GM11168 (cell line): ENCODE measurements at regions not wholly inside any gene's neighbourhood (a gene's known extent, or its start where the extent isn't known, plus 50 kb on each side); places are given as distances from the start of the nearest gene placed in this dataset.

Experiments
- in situ Hi-C: fragments of 300-500 bp; cut with MboI; formaldehyde crosslinking; loops from one replicate; pipeline ENCODE4 v1.12.0; 2022; ENCODE audit warnings: low sequenced_read_pairs; ENCODE audit not compliant: unreplicated experiment

DNA sequence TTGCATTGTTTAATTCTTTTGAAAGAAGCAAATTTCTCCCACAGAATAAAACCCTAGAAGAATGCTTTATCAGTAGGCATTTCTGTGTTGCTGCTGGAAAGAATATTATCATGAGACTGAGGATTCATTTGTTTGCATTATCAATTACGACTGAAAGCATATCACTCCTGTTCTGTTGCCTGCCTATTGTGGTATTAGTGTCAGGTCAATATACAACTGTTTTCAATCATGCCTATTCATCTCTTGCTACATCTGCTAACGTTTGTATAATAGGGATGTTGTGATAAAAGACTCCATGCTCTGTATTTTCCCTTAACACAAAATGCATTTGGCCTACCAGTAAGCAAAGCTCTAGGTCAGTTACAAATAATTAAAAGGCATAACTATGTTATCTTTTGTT lies 221.5 kb downstream of the PTPRC start:
- in situ Hi-C loops = no loop called here

DNA sequence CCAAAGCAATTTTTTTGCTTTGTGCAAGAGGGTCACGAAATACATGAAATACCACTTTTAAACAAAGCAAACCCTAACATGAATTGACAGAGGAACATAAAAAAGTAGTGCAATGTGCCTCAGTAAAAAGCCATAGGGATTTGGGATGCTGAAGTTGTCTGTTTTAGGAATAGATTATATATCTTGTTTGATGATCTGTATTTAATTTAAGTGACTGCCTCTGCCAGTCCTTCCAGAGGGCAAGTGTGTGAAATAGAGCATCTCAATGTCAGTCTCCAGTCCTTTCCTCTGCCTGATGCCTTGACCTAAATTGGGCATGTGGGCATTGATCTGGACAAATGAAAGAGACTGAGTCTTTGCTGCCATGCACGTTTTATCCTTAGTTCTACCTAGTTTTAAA lies 222.8 kb downstream of the PTPRC start:
- in situ Hi-C loops = no loop called here

DNA sequence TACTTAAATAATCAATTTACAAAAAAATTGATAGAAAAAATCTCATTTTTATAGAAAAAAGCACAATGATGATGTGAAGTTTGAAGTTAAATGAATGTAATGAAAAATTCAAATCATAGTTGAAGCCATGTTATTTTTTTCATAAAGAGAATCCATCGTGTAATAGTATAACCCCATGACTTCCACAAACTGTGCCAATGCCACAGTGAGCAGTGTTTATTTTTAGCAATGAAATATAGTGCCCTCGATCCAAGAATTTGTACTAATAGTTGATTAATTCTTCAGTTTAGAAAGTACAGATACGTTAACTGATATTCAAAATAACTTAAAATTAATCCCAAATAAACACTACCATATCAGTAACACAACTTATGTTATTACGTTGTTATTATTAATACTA lies 225.9 kb downstream of the PTPRC start:
- in situ Hi-C loops = no loop called here

DNA sequence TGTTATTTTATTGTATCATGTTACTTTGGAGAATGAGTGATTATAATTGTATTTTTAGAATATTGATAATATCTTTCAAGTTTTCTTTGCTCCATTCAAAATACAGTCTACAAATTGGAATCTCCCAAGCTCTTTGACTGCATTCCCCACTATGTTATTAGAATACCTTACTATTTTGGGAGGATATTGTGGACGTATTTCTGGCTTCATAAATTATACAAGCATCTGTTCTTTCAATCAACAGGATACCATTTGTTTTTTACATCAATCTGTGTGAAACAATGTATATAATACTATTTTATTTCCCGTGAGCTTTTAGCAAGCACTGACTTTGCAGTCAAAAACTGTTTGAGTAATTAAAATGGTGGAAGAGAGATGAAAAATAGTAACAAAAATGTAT lies 226.5 kb downstream of the PTPRC start:
- in situ Hi-C loops = no loop called here

DNA sequence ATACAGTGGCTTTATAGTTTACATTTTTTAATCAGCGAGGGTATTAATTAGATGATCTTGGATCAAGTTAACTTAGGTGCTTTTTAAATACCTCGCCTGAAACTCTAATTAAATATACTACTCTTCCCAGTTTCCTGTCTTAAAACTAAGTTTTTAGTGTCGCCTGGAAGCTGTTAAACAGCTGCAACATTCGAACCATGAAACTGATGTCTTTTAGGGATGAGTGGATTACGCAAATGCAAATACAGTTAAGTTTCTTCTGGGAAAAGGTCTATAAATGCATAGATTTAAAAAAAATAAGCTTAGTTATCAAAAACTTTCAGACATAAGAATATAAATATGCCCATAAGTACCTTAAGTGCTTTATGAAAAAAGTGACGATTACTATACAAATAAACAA lies 228.3 kb downstream of the PTPRC start:
- in situ Hi-C loops = no loop called here

DNA sequence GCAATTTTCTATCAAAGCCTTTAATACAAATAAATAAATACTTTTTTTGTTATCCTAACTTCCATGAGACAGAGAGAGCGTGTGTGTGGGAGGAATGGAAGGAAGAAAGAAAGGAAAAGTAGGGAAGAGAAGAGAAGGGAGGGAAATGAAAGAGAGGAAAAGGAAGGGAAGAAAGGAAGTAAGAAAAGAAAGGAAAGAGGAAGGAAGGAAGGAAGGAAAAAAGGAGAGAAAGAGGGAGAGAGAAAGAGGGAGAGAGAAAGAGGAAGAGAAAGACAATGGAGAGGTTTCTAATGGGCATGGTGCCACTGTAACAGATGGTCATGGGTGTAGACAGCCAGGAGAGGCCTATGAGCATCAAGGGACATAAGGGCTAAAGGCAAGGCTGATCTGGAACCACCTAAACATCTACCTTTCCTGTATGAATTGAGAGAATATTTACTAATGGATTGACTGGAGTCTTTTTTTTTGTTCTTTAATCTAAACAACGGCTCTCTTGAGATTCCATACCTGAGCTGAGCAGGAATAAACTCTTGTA lies 234.9 kb downstream of the PTPRC start:
- in situ Hi-C loops = no loop called here

DNA sequence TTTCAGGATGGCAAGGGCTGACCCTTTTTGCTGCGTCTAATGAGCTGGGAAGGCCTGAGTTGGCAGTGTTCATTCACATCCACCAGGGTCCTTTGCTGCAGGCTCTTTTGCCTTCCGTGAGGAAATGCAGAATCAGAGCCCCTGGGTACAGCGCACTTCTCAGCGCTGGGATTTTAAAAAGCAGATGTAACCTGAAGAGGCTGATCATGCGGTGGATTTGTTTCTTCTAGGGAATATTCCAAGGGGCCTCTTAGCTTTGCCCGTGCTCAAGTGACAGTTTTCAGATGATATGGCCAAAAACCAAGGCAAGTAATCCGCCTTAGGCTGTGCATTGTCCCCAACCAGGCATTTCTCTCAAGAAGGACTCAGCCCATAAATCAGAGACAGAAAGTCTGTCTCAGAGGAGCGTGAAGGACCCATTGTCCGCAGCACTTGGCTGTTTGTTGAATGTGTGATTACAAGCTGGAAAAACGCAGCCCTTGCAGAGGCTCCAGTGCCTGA lies 237.6 kb downstream of the PTPRC start:
- in situ Hi-C loops = no loop called here

DNA sequence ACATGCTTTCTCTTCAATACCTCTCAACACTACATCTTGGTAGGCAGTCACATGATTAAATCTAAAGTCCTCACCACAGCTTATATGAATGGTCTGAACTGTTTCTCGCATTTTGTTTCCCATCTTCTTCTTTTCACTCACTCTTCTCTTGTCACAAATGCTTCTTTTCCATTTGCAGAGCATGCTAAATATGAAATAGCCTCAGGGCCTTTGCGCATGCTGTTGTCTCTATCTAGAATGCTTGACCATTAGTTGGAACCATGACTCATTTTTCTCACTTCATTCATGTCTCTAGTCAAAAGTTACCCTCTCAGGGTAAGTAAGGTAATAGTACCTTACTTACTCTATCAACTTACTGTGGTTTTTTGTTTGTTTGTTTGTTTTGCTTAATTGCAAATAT lies 239.7 kb downstream of the PTPRC start:
- in situ Hi-C loops = no loop called here

DNA sequence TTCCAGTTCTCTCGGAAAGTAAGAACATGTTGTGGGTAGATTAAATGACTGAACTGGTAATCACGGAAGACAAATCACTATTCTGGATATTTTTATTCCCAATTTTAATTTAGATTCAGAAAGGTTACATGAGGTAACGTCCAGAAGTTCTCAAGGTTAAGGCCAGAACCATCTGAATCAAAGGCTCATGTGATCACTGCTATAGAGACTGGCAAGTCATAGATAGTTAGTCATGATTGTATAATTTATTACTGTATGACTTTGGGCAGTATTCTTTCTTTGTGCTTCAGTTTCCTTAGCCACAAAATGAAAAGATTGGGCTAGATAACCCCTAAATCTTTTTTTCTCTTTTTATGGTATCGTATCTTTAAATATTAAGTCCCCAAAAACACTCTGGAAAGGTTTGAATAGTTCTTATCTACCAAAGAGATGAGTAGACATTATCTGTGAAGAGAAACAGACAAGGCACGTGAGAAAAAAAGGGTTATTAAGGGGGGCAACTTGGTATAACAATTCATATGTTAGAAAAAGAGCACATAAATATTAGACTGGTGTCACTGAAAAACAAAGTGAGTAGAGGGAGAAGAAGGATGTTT lies 241.0 kb downstream of the PTPRC start:
- in situ Hi-C loops = no loop called here

DNA sequence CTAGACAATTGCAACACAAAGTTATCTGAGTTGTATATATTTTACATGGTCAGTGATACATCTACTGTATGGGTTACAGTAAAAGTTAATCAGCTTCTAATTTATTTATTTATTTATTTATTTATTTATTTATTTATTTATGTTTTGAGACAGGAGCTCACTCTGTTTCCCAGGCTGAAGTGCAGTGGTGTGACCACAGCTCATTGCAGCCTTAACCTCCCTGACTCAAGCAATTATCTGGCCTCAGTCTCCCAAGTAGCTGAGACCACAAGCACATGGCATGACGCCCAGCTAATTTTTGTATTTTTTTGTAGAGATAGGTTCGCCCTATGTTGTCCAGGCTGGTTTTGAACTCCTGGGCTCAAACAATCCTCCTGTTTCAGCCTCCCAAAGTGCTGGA lies 241.6 kb downstream of the PTPRC start:
- in situ Hi-C loops = no loop called here

DNA sequence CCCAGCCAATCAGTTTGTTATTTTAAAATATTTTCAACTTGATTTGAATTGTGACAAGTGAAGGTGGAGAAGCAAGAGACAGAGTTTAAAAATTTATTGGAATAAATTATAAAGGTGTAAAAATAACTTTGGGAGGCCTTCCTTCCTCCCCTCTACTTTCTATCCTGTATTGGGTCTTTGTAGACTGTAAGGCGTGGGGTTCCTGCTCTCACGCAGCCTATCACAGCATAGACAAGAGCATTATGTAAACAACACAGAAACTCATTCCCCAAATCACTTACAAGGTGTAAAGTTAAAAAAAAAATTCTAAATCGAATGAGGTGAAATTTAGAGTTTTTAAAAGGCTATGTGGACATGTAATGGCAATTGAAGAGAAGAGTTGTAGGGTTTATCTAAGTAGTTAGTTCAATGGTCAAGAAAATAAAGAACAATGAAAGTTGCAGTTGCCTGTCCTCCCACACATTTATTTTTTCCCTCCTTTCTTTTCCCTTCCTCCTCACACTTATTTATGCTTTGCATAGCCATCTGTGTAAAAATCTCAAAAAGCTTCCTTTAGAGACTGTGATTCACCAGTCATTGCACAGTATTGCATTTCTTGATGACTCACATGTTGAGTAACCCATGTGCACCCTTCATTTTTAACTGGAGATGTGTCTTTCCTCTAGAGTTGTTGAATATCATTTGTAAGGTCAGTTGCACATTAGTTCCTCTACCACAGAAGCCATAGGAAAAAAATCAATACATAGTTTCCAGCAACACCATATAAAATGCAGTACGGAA lies 242.2 kb downstream of the PTPRC start:
- in situ Hi-C loops = no loop called here

DNA sequence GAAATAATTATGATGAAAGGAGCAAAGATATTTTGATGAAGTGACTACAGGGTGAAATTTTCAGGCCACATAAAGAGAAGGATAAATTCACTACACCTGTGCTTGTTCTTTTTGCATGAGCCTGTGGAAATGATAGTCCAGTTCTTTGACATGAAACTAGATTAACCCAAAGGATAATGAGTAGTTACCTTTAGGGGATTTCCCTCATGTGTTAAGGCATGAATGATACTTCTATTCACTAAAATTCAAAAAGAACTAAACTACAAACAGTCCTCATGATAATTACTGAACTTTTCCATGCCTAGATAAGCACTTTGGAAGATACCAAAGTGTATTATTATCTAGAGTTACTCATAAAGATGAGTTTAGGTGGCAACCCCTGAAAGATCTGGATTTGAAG lies 244.3 kb downstream of the PTPRC start:
- in situ Hi-C loops = no loop called here

DNA sequence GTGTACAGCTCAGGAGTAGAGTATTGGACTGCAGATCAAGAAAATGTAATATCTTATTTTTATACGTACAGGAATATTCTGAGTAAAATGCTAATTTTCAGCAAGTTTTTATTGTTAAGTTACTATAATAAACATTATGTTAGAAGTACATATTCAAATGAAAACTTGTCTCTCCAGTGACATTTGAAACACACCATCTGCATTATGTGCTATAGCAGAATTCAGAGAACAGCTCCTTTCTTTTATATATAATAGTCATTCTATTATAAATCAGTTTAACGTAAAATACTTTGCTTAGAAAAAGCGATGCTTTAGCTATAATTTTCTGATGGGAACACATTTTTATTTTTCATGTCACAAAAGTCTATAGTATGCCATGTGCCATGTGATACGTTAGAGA lies 249.0 kb downstream of the PTPRC start:
- in situ Hi-C loops = no loop called here

DNA sequence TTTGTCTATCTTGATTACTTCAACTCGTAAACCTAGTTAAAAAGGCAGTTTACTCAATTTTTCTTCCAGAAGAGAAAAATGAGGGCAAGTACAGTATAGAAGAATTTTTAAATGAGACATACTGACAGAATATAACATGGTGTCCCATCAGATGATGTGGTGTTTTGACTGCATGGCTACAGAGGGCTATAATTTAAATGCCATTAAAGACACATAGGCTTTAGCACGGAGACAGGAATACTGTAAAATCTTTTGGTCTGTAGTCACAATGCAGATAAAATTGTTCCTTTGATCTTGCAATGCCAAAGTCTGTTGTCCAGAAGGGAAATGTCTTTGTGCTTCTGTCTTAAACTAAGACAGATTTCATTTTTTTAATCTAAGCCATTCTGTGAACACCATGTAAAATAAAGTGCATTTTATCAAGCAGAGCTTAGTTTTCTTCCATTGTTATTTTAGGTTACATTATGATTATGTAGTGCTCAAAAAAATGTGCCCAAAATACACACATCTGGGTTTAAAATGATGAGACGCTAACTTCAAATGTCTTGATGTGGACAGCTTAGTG lies 249.6 kb downstream of the PTPRC start:
- in situ Hi-C loops = no loop called here

DNA sequence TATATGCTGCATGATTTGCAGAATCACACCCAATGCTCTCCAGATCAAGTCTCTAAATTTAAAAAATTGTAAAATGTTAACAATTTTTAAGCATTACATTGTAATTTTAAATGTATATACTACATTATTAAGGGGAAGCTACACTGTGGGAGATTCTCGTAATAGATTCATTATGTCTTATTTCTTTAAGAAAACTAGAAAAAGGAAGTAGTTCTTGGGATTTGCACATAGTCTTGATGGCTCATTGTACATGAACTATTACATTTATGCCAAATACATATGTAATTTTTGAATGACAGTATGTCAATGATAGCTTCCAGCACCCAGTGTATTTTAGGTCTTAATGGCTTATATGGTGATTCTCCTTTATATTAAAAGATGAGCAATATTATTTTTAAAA lies 250.3 kb downstream of the PTPRC start:
- in situ Hi-C loops = no loop called here

DNA sequence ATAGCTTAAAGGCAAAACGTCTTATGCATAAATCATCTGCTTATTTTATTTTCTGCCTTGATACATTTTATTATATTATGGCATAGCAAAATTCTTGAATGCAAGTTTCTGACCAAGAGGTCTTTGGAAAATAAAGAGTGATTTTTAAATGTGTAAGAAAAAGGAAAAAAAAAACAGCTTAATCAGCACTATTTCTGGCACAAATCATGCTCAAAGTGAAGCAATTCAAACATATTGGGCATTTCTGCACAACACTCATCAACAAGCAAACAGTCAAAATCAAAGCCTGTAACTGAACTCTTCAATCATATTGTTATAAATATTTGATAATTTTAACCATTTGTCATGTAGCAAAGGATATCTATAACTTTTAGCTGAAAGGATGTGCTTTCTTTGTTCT lies 250.9 kb downstream of the PTPRC start:
- in situ Hi-C loops = no loop called here

DNA sequence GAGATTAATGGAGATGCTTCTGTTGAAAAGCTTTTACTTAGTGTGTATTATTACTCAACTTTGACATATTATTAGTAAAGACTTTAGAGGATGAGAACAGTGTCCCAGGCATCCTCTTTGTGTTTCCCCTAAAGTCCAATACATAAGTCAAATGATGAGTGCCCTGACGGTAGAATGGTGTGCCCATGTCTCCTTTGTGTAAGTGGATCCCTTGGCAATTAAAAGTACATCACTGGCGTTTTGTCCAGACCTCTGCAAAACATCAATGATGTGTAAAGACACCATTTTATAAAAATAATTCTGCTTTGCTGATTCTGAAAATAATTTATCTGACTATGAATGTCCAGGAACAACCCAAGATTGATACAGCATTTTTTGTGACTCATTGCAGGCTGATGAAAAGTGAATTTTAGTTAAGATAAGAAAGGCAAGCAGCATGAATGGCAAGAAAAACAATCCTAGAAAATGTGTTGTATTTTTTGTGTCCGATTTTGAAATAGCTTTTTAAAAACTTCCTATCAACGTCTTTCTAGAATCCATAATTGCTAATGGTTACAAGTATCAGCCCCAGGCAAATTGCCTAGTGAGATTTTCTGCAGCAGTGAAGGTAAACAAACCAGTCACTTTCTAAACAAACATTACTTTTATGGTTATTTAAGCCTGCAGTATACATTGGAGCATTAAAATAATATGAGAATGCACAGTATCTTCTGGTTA lies 251.5 kb downstream of the PTPRC start:
- in situ Hi-C loops = no loop called here

DNA sequence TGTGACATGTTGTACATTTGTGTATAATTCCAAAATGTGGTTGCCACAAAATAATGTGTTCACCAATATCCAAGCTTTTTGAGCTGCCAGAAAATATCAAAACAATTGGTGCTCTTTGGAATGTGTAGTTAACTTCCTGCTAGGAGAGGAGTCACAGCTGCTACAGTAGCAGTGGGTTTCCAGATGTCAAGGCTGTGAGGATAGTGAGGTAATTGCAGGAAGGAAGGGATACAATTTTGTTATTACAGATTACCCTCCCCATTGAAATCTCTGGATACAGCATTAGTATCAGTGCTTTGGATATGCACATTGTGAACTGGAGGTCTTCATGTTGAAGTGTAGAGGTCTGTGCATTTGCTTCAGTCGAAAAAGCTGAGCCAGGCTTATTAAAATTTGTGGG lies 253.2 kb downstream of the PTPRC start:
- in situ Hi-C loops = no loop called here

DNA sequence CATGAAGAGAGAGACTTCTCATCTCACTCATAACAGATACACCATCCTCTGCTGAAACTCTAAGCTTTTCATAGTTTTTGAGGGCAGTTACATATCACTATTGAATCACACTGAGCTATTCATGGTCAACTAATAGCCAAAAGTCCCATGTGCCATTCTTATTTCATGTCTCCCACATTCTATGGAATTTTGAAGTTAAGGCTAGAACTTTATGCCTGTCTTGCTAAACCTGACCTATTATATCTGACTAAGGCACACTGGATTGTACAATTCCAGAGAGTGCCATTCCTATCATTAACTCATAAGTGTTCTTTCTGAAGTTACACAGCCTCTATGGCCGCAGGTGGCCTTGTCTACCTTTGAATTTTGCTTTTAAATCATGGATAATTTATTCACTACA lies 254.3 kb downstream of the PTPRC start:
- in situ Hi-C loops = no loop called here

DNA sequence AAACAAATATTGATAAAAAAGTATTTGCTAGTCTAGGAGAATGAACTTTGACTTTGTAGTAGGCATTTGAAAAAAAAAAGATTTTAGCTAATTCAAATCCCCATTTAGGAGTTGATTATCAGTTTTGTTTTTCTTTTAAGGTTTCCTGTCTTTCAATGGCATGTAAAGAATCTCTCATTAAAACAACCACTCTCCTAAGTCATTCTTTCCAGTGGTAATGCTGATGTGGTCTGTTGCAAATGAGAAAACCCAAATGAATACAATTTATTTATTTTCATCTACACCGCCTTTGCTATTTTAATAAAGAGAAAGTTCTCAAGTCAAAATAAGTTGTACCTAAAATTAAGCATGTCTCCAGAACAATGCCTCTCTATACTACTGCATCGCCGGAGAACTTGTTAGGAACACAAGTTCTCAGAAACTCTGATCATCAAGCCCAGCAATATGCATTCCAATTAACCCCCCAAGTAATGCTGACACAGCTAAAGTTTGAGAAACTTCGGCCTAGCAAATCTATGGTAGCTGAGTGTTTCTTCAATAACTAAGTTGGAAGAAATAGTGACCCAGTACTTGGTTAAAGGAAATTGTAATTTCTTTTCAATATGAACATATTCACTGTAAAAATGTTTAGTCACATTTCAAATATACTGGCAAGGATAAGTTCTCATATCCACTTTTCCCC lies 255.1 kb downstream of the PTPRC start:
- in situ Hi-C loops = no loop called here
